ENCODE measurements at regions not wholly inside any gene's neighbourhood (a gene's known extent, or its start where the extent isn't known, plus 50 kb on each side); places are given as distances from the start of the nearest gene placed in this dataset.

- ATAC-seq, result no peak
- 15 to 20% methylated on average over 4 of the region's 4 CpGs for WGBS, 2 donors
- DNase-seq, result no peak
These were observed 100.6 kb downstream of the CETN3 start for GRCh38 chr5:90308787-90309585.

GRCh38 chr5:90307782-90308181 lies 101.8 kb downstream of the CETN3 start:
- no peak for TF ChIP-seq CTCF (IDR thresholded peaks at IDR 0.05)
- TF ChIP-seq POLR2A (IDR thresholded peaks at IDR 0.05), result no peak

More at GRCh38 chr5:90308787-90309585, 100.6 kb downstream of the CETN3 start:
- intact Hi-C loops (cut with DNase I), result no loop called here
- no peak overlapping the region for H3K27ac ChIP-seq
- no peak overlapping the region for H3K4me3 ChIP-seq
- no peaks in the 10 kb centered on the region for H3K27me3 ChIP-seq
- H3K36me3 ChIP-seq (replicated peaks in 1 of 2; ENCODE audit: insufficient read depth in 1 of 2, low read depth in 2 of 2), result no peaks in the 10 kb centered on the region
- peaks cover 6% of the 10 kb centered on the region for H3K4me1 ChIP-seq
- no peak for TF ChIP-seq POLR2A (IDR thresholded peaks at IDR 0.05)
- TF ChIP-seq CTCF (IDR thresholded peaks at IDR 0.05), result no peak
- H3K9me3 ChIP-seq, result no peaks in the 10 kb centered on the region

GRCh38 chr5:90307322-90307721 lies 102.2 kb downstream of the CETN3 start:
- DNase-seq, result no peak
- intact Hi-C loops (cut with DNase I), result no loop called here
- peaks cover 6% of the 10 kb centered on the region for H3K4me1 ChIP-seq
- no peak overlapping the region for H3K4me3 ChIP-seq
- ATAC-seq, result no peak
- H3K36me3 ChIP-seq (replicated peaks in 1 of 2; ENCODE audit: insufficient read depth in 1 of 2, low read depth in 2 of 2), result no peaks in the 10 kb centered on the region
- H3K9me3 ChIP-seq, result no peaks in the 10 kb centered on the region
- H3K27ac ChIP-seq, result no peak overlapping the region
- no peak for TF ChIP-seq POLR2A (IDR thresholded peaks at IDR 0.05)
- TF ChIP-seq CTCF (IDR thresholded peaks at IDR 0.05), result no peak
- H3K27me3 ChIP-seq, result no peaks in the 10 kb centered on the region

More at GRCh38 chr5:90307782-90308181, 101.8 kb downstream of the CETN3 start:
- Histone ChIP-seq H3K36me3 (replicated peaks in 1 of 2; ENCODE audit: insufficient read depth in 1 of 2, low read depth in 2 of 2) (no peaks in the 10 kb centered on the region), H3K4me3 (no peak overlapping the region), H3K27me3 (no peaks in the 10 kb centered on the region), H3K27ac (no peak overlapping the region), H3K4me1 (peaks cover 6% of the 10 kb centered on the region), H3K9me3 (no peaks in the 10 kb centered on the region)
- DNase-seq (no peak), ATAC-seq (no peak)
- intact Hi-C loops (cut with DNase I), result no loop called here
- WGBS, 2 donors, result 7 to 19% methylated on average over 1 of the region's 1 CpG

- no peak for TF ChIP-seq CTCF (IDR thresholded peaks at IDR 0.05)
- H3K4me3 ChIP-seq, result no peak overlapping the region
- DNase-seq, result no peak
- intact Hi-C loops (cut with DNase I), result no loop called here
- H3K9me3 ChIP-seq, result no peaks in the 10 kb centered on the region
- no peaks in the 10 kb centered on the region for H3K36me3 ChIP-seq (replicated peaks in 1 of 2; ENCODE audit: insufficient read depth in 1 of 2, low read depth in 2 of 2)
- no peak overlapping the region for H3K27ac ChIP-seq
- H3K27me3 ChIP-seq, result no peaks in the 10 kb centered on the region
- ATAC-seq, result no peak
- peaks cover 6% of the 10 kb centered on the region for H3K4me1 ChIP-seq
These were observed 102.9 kb downstream of the CETN3 start for GRCh38 chr5:90306613-90307012.
